ENCODE measurements at regions not wholly inside any gene's neighbourhood (a gene's known extent, or its start where the extent isn't known, plus 50 kb on each side); places are given as distances from the start of the nearest gene placed in this dataset.
A peak's percentile ranks its signal among the peaks of the same experiment; 100 is the strongest.

DNA sequence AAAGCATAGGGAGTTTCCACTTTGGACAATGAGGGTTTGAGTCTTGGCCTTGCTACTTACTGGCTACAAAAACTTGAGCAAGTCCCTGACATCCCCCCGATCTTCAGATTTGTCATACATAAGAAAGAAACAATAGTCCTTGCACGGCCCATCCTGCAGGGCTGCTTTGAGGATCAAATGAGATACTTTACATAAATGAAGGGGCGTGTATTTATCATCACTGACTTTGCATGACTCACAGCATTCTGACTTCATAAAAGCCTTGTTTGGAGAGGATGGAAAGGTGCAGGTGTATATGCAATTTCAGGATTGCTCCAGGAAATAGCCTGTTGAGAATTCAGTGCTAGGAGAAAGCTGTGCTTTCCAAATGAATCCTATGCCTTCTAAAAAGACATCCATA, 465.0 kb upstream of the MAF start:
- peak in 1 of 2 experiments; percentile 6 for DNase-seq

DNA sequence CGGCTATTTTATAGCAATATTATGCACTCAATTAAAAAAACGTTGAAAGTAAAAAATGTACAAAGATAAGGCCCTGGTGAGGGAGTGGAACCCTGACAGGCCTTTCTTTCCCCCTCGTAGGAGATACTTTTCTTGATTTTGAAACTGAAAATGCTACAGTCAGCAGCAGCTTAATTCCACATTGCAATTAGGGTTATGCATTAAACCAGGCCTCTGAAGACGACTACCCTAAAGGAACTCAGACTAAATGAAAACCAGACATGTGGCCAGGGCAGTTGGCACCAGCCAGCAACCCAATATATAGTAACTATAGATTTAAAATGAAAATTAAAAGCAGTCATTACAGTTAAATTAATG, 463.2 kb upstream of the MAF start:
- no peak for DNase-seq

DNA sequence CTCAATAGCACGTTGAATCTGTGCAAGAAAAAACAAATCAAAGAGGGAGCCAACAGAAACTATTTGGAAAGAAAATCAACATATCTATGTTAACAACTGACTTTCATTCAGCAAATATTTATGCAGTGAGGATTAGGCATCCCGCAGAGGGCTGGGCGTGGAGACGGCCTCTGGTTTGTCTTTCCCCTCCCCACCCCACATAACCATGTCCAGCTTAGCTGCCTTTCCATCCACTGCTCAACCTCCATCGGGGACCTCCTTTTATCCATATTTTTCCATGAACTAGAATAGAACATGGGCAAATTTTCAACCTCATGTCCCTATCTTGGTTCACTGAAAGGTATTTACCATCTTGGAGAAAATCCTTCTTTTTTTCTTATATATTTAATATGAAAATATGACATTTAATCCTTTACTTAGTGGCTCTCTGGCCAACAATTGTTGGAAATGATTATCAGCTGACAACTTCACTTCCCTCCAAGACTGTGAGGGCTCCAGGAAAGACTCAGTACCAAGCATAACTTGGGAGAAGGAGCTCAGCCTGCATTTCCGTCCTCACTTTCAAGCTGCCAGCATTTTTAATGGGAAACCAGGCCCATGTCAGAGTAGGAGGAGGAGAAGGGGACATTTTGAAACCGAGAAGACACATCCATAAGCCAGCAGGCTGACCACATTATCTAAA, 462.6 kb upstream of the MAF start:
- DNase-seq, result no peak

GRCh38 chr16:80062361-80063030, 462.0 kb upstream of the MAF start:
- no peak for DNase-seq

DNA sequence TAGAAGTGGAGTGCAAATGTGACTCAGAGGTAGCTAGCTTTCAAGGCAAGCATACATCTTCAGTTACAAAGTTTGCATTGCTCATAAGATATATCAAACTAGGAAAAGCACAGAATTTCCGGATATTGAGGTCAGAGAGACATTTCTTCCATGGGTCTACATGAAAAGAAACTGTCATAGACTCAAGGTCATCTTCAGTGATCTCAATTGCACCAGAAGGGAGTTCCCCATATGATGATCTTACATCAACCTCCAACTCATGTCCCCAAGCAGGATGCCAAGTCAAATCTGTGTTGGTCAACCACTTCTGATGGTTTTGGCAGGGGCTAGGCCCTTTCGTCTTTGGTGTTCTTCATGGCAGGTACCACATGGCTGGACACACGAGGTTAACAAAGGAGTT, 459.9 kb upstream of the MAF start:
- DNase-seq, result no peak

DNA sequence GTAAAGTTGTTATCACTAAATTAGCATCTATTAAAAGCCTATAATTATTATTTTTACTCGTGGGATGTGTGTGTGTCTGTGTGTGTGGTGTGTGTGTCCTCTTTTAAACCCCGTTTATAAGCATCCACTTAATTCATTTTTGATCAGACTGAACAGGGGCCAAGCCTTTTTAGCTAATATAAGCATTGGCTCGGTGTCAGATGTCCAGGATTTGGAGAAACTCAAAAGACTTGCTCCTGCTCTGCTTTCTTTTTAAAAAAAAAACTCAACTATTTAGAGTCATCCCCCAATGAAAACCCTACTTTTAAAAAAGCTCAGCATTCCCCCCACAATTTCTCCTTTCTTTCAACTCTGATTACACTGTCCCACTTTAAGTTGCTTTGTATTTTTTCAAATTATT, 459.3 kb upstream of the MAF start:
- DNase-seq, result no peak

- DNase-seq, result no peak
Measured at GRCh38 chr16:80058214-80058613, 457.7 kb upstream of the MAF start.

- no peak for DNase-seq
Measured at GRCh38 chr16:80056324-80056723, 455.8 kb upstream of the MAF start.

- DNase-seq, result no peak
Measured at GRCh38 chr16:80055831-80056230, 455.3 kb upstream of the MAF start.

- no peak for DNase-seq
Measured at GRCh38 chr16:80054647-80055046, 454.1 kb upstream of the MAF start.

- DNase-seq, result no peak
Measured at GRCh38 chr16:80051040-80051439, 450.5 kb upstream of the MAF start.

DNA sequence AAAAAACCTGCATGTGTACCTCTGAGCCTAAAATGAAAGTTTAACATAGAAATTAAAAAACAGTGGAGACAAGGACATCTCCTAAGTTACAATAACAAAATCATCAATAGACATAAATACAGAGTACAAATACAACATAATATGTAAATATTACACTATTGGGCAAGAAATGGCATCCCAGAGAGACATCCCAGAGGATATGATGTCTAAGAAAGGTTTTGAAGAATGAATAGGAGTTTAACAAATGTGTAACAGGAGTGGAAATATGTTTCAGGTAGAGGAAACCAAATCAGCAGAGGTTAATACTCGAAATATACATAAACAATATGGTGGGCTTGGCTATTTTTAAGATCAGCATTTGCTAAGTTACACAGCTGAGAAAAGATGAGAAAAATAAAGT, 447.7 kb upstream of the MAF start:
- DNase-seq, result no peak

DNA sequence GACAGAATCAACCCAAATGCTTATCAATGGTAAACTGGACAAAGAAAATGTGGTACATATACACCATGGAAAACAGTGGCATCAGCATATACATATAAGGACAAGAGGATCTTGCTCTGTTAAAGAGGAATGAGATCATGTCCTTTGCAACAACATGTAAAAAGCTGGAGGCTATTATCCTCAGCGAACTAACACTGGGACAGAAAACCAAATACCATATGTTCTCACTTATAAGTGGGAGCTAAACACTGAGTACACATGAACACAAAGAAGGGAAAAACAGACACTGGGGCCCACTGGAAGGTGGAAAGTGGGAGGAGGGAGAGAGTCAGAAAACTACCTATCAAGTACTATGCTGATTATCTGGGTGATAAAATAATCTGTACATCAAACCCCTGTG, 447.3 kb upstream of the MAF start:
- DNase-seq, result no peak

DNA sequence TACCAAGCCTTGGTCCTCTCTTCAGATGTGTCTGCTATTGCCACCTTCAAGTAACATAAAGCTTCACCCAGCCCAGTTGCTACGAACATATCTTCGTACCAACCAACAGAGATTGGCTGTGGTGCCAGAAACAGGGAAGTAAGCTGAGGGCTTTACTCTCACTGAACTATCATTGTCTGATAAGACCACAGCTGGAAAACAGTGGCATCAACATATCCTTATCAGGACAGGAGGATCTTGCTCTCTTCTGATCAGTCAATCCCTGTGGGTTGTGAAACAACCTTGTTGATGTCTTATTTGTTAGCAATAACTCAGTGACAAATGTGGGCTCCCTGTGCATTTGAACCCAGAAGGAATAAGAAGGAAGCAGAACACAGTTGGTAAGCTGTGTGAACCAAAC, 446.3 kb upstream of the MAF start:
- no peak for DNase-seq

DNA sequence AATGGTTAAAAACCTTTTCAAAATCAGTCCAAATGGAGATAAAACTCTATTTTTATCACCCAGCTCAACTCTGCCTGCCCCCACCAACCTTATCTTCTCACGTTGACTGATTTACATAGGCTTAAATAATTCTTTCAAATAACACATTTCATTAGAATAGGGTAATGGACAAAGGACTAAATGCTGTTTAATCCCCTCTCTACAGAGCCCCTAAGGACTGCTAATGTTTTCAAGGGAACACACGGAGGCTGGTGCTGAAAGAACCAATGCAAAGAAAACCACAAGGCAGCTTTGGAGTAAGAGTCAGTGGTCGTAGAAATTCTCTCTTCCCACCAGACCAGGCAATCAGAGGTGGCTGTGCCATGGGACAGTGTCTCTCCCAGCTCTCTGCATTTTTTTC, 445.7 kb upstream of the MAF start:
- DNase-seq, result no peak

GRCh38 chr16:80045861-80046260, 445.3 kb upstream of the MAF start:
- DNase-seq, result peak; percentile 30 to 39

DNA sequence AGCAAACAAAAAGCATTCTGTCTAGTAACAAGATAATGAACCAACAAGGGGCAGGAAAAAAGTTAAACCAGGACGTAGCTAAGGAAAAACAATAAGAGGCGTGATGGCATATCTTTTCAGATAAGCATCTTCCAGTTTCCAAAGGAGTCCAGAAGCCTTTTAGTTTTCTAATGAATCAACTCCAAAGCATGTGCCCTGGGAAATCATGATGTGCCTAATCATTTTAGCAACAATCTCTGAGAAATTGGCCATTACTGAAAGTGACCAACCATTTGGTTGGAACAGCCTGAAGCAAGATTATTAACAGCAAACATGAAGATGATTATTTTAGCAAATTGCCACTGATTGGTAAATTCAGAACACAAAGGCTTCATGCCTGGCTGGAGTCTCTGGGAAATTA, 440.9 kb upstream of the MAF start:
- no peak for DNase-seq

DNA sequence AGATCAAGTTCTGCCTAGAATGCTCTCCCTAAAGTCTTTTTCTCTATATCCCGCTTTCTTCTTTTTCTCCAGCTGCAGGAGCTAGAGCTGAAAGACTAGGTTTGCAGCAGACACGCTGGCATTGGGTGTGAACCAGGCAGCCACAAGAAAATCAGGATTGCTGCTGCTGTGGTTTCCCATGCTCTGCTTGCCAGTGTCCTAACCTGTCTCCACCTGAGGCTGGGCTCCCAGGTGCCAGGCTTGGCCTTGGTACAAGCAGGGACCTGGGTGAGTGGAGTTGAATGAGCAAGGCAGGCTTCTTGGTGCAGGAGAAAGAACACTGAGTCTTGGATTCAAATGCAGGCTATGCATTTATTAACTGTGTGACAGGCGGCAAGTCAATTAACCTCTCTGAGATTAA, 440.3 kb upstream of the MAF start:
- DNase-seq, result no peak

DNA sequence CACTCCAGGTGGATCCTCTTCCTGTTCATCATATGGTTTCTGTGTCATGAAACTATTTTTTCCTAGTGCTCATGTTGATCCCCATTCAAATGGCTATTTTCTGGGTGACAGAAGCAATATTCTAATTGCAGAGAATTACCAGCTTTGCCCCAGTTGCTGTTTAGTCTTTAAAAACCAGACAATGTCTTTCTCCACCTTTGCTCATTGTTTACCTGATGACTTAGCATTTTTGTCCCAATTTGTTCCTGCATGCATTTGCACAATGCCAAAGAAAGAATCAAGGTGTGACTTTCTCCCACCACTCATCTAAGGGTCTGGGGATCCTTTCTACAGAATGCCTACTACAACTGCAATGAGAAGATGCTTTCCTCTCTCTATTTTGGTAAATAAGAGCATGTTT, 439.9 kb upstream of the MAF start:
- DNase-seq, result no peak

DNA sequence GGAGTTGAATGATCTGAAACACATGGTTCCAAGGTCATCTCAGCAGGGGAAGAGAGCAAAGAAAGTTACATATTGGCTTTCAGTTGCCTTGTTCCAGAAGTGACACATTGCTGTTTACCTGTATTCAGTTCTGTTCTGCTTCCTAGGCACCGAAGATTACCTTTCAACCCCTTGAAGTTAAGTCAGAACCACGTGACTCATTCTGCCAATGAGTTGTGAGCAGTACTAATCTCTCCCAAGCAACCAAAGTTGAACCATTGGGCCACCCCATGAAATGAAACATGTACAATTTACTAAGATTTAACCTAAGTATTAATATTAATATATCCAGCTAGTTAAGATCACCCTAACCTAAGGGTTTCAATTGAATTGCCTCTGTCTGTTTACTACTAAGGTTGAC, 439.2 kb upstream of the MAF start:
- DNase-seq, result no peak

- no peak for DNase-seq
Measured at GRCh38 chr16:80038566-80038965, 438.0 kb upstream of the MAF start.

DNA sequence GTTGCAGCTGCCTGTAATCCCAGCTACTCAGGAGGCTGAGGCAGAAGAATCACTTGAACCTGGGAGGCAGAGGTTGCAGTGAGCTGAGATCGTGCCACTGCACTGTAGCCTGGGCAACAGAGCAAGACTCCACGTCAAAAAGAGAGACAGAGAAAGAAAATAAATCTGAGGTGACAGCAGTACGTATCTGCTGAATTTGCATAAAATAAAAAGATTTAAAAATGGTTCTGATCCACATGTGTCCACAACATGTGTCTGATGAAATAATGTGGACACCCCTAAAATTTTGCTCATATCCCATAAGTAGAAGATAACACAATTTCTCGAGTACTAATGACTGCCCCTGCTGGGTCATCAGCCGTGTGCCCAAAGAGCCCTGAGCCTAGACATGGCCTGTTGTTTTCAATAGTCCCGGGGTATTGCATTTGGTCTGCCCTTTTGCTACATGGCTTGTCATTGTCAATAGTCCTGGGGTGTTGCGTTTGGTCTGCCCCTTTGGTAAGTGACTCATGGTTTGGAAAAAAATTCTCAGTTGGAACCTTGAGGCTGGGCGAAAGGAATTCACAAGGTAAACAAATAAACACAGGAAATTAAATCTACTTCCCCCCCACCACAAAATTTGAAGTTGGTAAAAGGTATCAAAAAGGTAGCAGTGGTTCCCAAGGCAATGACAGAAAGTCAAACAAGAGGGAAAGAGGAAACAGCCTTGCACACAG, 434.6 kb upstream of the MAF start:
- DNase-seq, result no peak

DNA sequence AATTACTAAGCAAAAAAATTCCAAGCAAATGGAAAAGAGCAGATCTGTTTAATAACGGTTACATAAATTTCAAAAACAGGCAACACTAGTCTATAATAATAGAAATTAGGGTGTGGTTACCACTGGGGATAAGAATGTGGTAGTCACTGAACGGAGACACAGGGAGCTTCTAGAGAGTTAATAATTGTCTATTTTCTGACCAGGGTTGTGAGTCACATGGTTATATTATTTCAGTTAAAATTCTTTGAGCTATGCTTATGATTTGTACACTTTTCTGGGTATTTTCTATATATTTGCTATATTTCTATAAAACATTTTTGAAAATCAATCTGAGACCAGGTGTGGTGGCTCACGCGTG, 433.9 kb upstream of the MAF start:
- no peak for DNase-seq

- no peak for DNase-seq
Measured at GRCh38 chr16:80033783-80034468, 433.4 kb upstream of the MAF start.

Data from NCI-H187 (cell line).